ENCODE measurements at regions not wholly inside any gene's neighbourhood (a gene's known extent, or its start where the extent isn't known, plus 50 kb on each side); places are given as distances from the start of the nearest gene placed in this dataset.

GRCh38 chr7:132055336-132056120 lies 499.1 kb upstream of the PODXL start:
- ATAC-seq (ENCODE audit: low read depth) (no peak), DNase-seq (no peak)
- no peak overlapping the region for H2BK120ac ChIP-seq (ENCODE audit: low read depth, low read length)
- no peak overlapping the region for H3K23ac ChIP-seq (ENCODE audit: low read depth, low read length)
- in situ Hi-C loops (cut with MboI; ENCODE audit: low sequenced_read_pairs) (no loop called here), dilution Hi-C loops (cut with HindIII; ENCODE audit: low sequenced_read_pairs, unreplicated experiment) (no loop called here), intact Hi-C loops (cut with micrococcal nuclease) (no loop called here)
- H2AK5ac ChIP-seq (ENCODE audit: low read depth, low read length) = no peak overlapping the region
- H2BK20ac ChIP-seq (ENCODE audit: low read depth, low read length) = no peak overlapping the region
- no peaks in the 10 kb centered on the region for H3K9me1 ChIP-seq (ENCODE audit: insufficient read depth, low read length)
- no peak overlapping the region for H3K27ac ChIP-seq (ENCODE audit: insufficient read depth, low read length)
- no peaks in the 10 kb centered on the region for H3K9me3 ChIP-seq (ENCODE audit: control insufficient read depth, insufficient read depth, low read length)
- H3K27me3 ChIP-seq (ENCODE audit: control insufficient read depth, insufficient read depth, low read length) = peaks cover 11% of the 10 kb centered on the region
- TF ChIP-seq MXI1 (IDR thresholded peaks at IDR 0.05; ENCODE audit: borderline replicate concordance, low read depth, low read length) (no peak), POLR2A (IDR thresholded peaks at IDR 0.05; ENCODE audit: low read depth, low read length) (no peak), MAZ (IDR thresholded peaks at IDR 0.05; ENCODE audit: borderline replicate concordance, low read depth, low read length) (no peak), RCOR1 (IDR thresholded peaks at IDR 0.05; ENCODE audit: insufficient replicate concordance, low read length) (no peak), RFX5 (IDR thresholded peaks at IDR 0.05; ENCODE audit: low read depth, low read length) (no peak), SMC3 (IDR thresholded peaks at IDR 0.05; ENCODE audit: low read depth, low read length) (no peak)
- H3K79me1 ChIP-seq (ENCODE audit: low read depth in 1 of 2, low read length in 2 of 2) = no peaks in the 10 kb centered on the region
- no peaks in the 10 kb centered on the region for H4K20me1 ChIP-seq (ENCODE audit: insufficient read depth, low read length)
- no peak overlapping the region for H3K18ac ChIP-seq (ENCODE audit: low read depth, low read length)
- no peak overlapping the region for H3K56ac ChIP-seq (ENCODE audit: extremely low read depth, insufficient read depth, low read length)
- CTCF ChIA-PET = no interaction called here
- H2BK15ac ChIP-seq (ENCODE audit: low read depth, low read length) = no peak overlapping the region
- no peaks in the 10 kb centered on the region for H3K36me3 ChIP-seq (ENCODE audit: control insufficient read depth, insufficient read depth, low read length)
- H4K91ac ChIP-seq (ENCODE audit: insufficient read depth, low read depth, low read length) = no peak overlapping the region
- no peak overlapping the region for H3K4ac ChIP-seq (ENCODE audit: low read depth, low read length)
- H4K8ac ChIP-seq (ENCODE audit: low read depth in 2 of 2, low read length in 2 of 2) = no peak overlapping the region
- no peak overlapping the region for H2BK5ac ChIP-seq (ENCODE audit: low read depth, low read length, poor library complexity, severe bottlenecking)
- no TSS peak for BruUV-seq (replicated peaks)
- no peak overlapping the region for H4K5ac ChIP-seq (ENCODE audit: low read depth, low read length)
- POLR2A ChIA-PET (ENCODE audit: unreplicated experiment) = no interaction called here
- no peak overlapping the region for H3K9ac ChIP-seq (ENCODE audit: low read depth, low read length)
- H3K4me1 ChIP-seq (ENCODE audit: control insufficient read depth, insufficient read depth, low read length) = no peaks in the 10 kb centered on the region; the same call in 1 of the 2 replicates
- no CpG with 5 or more reads among the region's 9 CpGs for WGBS, 2 experiments (ENCODE audit: extremely low coverage in 2 of 2, insufficient read length in 1 of 2)
- no peak overlapping the region for H2AK9ac ChIP-seq (replicated peaks; ENCODE audit: low read depth, low read length, poor library complexity)
- no peak overlapping the region for H3K4me2 ChIP-seq (ENCODE audit: low read depth, low read length)
- H3K14ac ChIP-seq (replicated peaks; ENCODE audit: low read depth, low read length) = no peak overlapping the region
- no peak overlapping the region for H3K4me3 ChIP-seq (ENCODE audit: insufficient read depth, low read depth, low read length)
- H2AFZ ChIP-seq (replicated peaks; ENCODE audit: low read length, poor library complexity) = no peak overlapping the region

Measured in IMR-90 (cell line).